ENCODE measurements at regions not wholly inside any gene's neighbourhood (a gene's known extent, or its start where the extent isn't known, plus 50 kb on each side); places are given as distances from the start of the nearest gene placed in this dataset.

- DNase-seq: no peak
Observed at GRCh38 chr17:79443026-79443425, 167.8 kb downstream of the RBFOX3 start.

GRCh38 chr17:79441356-79442160 is 169.3 kb downstream of the RBFOX3 start:
- no peak for DNase-seq

- no peak for DNase-seq
Observed at GRCh38 chr17:79440251-79440650, 170.6 kb downstream of the RBFOX3 start.

GRCh38 chr17:79439493-79439892 is 171.4 kb downstream of the RBFOX3 start:
- DNase-seq: no peak

GRCh38 chr17:79438546-79439334 is 172.1 kb downstream of the RBFOX3 start:
- no peak for DNase-seq

- no peak for DNase-seq
Observed at GRCh38 chr17:79438058-79438457, 172.8 kb downstream of the RBFOX3 start.

GRCh38 chr17:79437081-79437480 is 173.8 kb downstream of the RBFOX3 start:
- no peak for DNase-seq

GRCh38 chr17:79435962-79436361 is 174.9 kb downstream of the RBFOX3 start:
- DNase-seq: no peak

GRCh38 chr17:79435296-79435695 is 175.6 kb downstream of the RBFOX3 start:
- DNase-seq: no peak

GRCh38 chr17:79434215-79434614 is 176.6 kb downstream of the RBFOX3 start:
- DNase-seq: no peak

- DNase-seq: no peak
Observed at GRCh38 chr17:79433379-79433778, 177.5 kb downstream of the RBFOX3 start.

- DNase-seq: no peak
Observed at GRCh38 chr17:79431175-79431574, 179.7 kb downstream of the RBFOX3 start.

- DNase-seq: no peak
Observed at GRCh38 chr17:79429864-79430494, 180.9 kb downstream of the RBFOX3 start.

- no peak for DNase-seq
Observed at GRCh38 chr17:79428988-79429387, 181.9 kb downstream of the RBFOX3 start.

- DNase-seq: no peak
Observed at GRCh38 chr17:79427621-79428539, 183.0 kb downstream of the RBFOX3 start.

GRCh38 chr17:79425686-79426085 is 185.2 kb downstream of the RBFOX3 start:
- no peak for DNase-seq

GRCh38 chr17:79424471-79425185 is 186.2 kb downstream of the RBFOX3 start:
- DNase-seq: no peak

GRCh38 chr17:79423811-79424465 is 186.9 kb downstream of the RBFOX3 start:
- DNase-seq: no peak

GRCh38 chr17:79422236-79422635 is 188.6 kb downstream of the RBFOX3 start:
- no peak for DNase-seq

- DNase-seq: no peak
Observed at GRCh38 chr17:79420318-79421243, 190.3 kb downstream of the RBFOX3 start.
